ENCODE measurements at regions not wholly inside any gene's neighbourhood (a gene's known extent, or its start where the extent isn't known, plus 50 kb on each side); places are given as distances from the start of the nearest gene placed in this dataset.

GRCh38 chr2:139271149-139271548 is 491.0 kb upstream of the NXPH2 start:
- Histone ChIP-seq H3K4me3 (ENCODE audit: insufficient read depth, low read length, poor library complexity, severe bottlenecking) (no peak overlapping the region), H2AFZ (ENCODE audit: low read depth, low read length, severe bottlenecking) (no peak overlapping the region), H3K9me2 (replicated peaks; ENCODE audit: insufficient read depth, low read length) (no peaks in the 10 kb centered on the region), H4K20me1 (ENCODE audit: low read depth, low read length) (no peaks in the 10 kb centered on the region), H3K27me3 (ENCODE audit: low read length) (no peaks in the 10 kb centered on the region), H3K9ac (ENCODE audit: low read length) (no peak overlapping the region), H3K36me3 (ENCODE audit: low read length) (no peaks in the 10 kb centered on the region), H3K4me2 (ENCODE audit: low read depth, low read length, poor library complexity, severe bottlenecking) (no peak overlapping the region), H3K27ac (ENCODE audit: low read depth, low read length) (no peak overlapping the region), H3K9me3 (ENCODE audit: insufficient read depth, low read length) (no peaks in the 10 kb centered on the region), H3F3A (ENCODE audit: insufficient read depth) (no peaks in the 10 kb centered on the region), H3K79me2 (ENCODE audit: insufficient read depth, low read length) (no peaks in the 10 kb centered on the region)
- TF ChIP-seq EZH2phosphoT487 (conservative IDR thresholded peaks at IDR 0.05; ENCODE audit: low read length) (no peak), CTCF (IDR thresholded peaks at IDR 0.05; ENCODE audit: insufficient read depth, low read length, poor library complexity, severe bottlenecking) (no peak)

- TF ChIP-seq CTCF (IDR thresholded peaks at IDR 0.05; ENCODE audit: insufficient read depth, low read length, poor library complexity, severe bottlenecking), result no peak
- no peak for TF ChIP-seq EZH2phosphoT487 (conservative IDR thresholded peaks at IDR 0.05; ENCODE audit: low read length)
- Histone ChIP-seq H3K4me3 (ENCODE audit: insufficient read depth, low read length, poor library complexity, severe bottlenecking) (no peak overlapping the region), H3K27me3 (ENCODE audit: low read length) (no peaks in the 10 kb centered on the region), H3F3A (ENCODE audit: insufficient read depth) (no peaks in the 10 kb centered on the region), H3K9me2 (replicated peaks; ENCODE audit: insufficient read depth, low read length) (no peaks in the 10 kb centered on the region), H3K4me2 (ENCODE audit: low read depth, low read length, poor library complexity, severe bottlenecking) (no peak overlapping the region), H3K9ac (ENCODE audit: low read length) (no peak overlapping the region), H4K20me1 (ENCODE audit: low read depth, low read length) (no peaks in the 10 kb centered on the region), H3K79me2 (ENCODE audit: insufficient read depth, low read length) (no peaks in the 10 kb centered on the region), H2AFZ (ENCODE audit: low read depth, low read length, severe bottlenecking) (no peak overlapping the region), H3K27ac (ENCODE audit: low read depth, low read length) (no peak overlapping the region), H3K9me3 (ENCODE audit: insufficient read depth, low read length) (no peaks in the 10 kb centered on the region), H3K36me3 (ENCODE audit: low read length) (no peaks in the 10 kb centered on the region)
These were observed 479.9 kb upstream of the NXPH2 start for GRCh38 chr2:139260052-139260430.

- H3K27me3 ChIP-seq (ENCODE audit: low read length), result no peaks in the 10 kb centered on the region
- no peak overlapping the region for H3K27ac ChIP-seq (ENCODE audit: low read depth, low read length)
- no peaks in the 10 kb centered on the region for H3F3A ChIP-seq (ENCODE audit: insufficient read depth)
- H3K9me2 ChIP-seq (replicated peaks; ENCODE audit: insufficient read depth, low read length), result no peaks in the 10 kb centered on the region
- no peak overlapping the region for H3K4me3 ChIP-seq (ENCODE audit: insufficient read depth, low read length, poor library complexity, severe bottlenecking)
- H2AFZ ChIP-seq (ENCODE audit: low read depth, low read length, severe bottlenecking), result no peak overlapping the region
- H3K9ac ChIP-seq (ENCODE audit: low read length), result no peak overlapping the region
- H3K4me2 ChIP-seq (ENCODE audit: low read depth, low read length, poor library complexity, severe bottlenecking), result no peak overlapping the region
- no peaks in the 10 kb centered on the region for H4K20me1 ChIP-seq (ENCODE audit: low read depth, low read length)
- no peaks in the 10 kb centered on the region for H3K79me2 ChIP-seq (ENCODE audit: insufficient read depth, low read length)
- no peaks in the 10 kb centered on the region for H3K9me3 ChIP-seq (ENCODE audit: insufficient read depth, low read length)
- no peak for TF ChIP-seq CTCF (IDR thresholded peaks at IDR 0.05; ENCODE audit: insufficient read depth, low read length, poor library complexity, severe bottlenecking)
- TF ChIP-seq EZH2phosphoT487 (conservative IDR thresholded peaks at IDR 0.05; ENCODE audit: low read length), result no peak
- no peaks in the 10 kb centered on the region for H3K36me3 ChIP-seq (ENCODE audit: low read length)
These were observed 479.3 kb upstream of the NXPH2 start for GRCh38 chr2:139259422-139260051.
